ENCODE measurements at regions not wholly inside any gene's neighbourhood (a gene's known extent, or its start where the extent isn't known, plus 50 kb on each side); places are given as distances from the start of the nearest gene placed in this dataset.

DNA sequence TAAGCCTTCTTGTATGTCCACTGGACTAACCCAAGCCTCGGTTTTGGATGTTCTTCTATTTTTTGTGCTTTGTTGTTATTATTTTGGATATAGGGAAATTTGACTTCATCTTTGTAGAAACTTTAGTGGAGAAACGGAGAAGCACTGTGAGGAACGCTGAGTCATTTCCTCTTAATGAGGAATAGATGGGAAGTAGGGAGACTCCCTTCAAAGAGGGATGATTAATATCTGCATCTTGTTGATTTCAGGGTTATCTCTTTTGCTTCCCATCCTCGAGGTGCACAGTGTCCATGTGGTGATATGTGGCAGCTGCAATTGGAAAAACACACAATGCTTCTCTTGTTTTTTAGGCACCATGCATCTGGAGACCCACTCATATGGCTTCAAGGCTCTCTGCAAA, 1147.9 kb downstream of the NLGN4X start:
- Histone ChIP-seq H3K79me1 (ENCODE audit: low read depth in 1 of 2, low read length in 2 of 2) (no peaks in the 10 kb centered on the region), H3K4me3 (ENCODE audit: insufficient read depth, low read depth, low read length) (no peak overlapping the region), H4K91ac (ENCODE audit: insufficient read depth, low read depth, low read length) (no peak overlapping the region), H4K20me1 (ENCODE audit: insufficient read depth, low read length) (no peaks in the 10 kb centered on the region), H3K36me3 (ENCODE audit: control insufficient read depth, insufficient read depth, low read length) (no peaks in the 10 kb centered on the region), H3K27ac (ENCODE audit: insufficient read depth, low read length) (no peak overlapping the region), H2BK5ac (ENCODE audit: low read depth, low read length, poor library complexity, severe bottlenecking) (no peak overlapping the region), H3K9ac (ENCODE audit: low read depth, low read length) (no peak overlapping the region), H3K56ac (ENCODE audit: extremely low read depth, insufficient read depth, low read length) (no peak overlapping the region), H3K18ac (ENCODE audit: low read depth, low read length) (no peak overlapping the region), H3K23ac (ENCODE audit: low read depth, low read length) (no peak overlapping the region), H2AFZ (replicated peaks; ENCODE audit: low read length, poor library complexity) (no peak overlapping the region), H3K4me2 (ENCODE audit: low read depth, low read length) (no peak overlapping the region), H2AK5ac (ENCODE audit: low read depth, low read length) (no peak overlapping the region), H2AK9ac (replicated peaks; ENCODE audit: low read depth, low read length, poor library complexity) (no peak overlapping the region), H2BK20ac (ENCODE audit: low read depth, low read length) (no peak overlapping the region), H4K8ac (ENCODE audit: low read depth in 2 of 2, low read length in 2 of 2) (no peak overlapping the region), H3K9me3 (ENCODE audit: control insufficient read depth, insufficient read depth, low read length) (peaks cover 7% of the 10 kb centered on the region), H2BK15ac (ENCODE audit: low read depth, low read length) (no peak overlapping the region), H3K4me1 (ENCODE audit: control insufficient read depth, insufficient read depth, low read length) (no peaks in the 10 kb centered on the region), H3K14ac (replicated peaks; ENCODE audit: low read depth, low read length) (no peak overlapping the region), H3K9me1 (ENCODE audit: insufficient read depth, low read length) (no peaks in the 10 kb centered on the region), H3K4ac (ENCODE audit: low read depth, low read length) (no peak overlapping the region), H4K5ac (ENCODE audit: low read depth, low read length) (no peak overlapping the region), H2BK120ac (ENCODE audit: low read depth, low read length) (no peak overlapping the region), H3K27me3 (ENCODE audit: control insufficient read depth, insufficient read depth, low read length) (no peaks in the 10 kb centered on the region)
- ChIA-PET POLR2A (ENCODE audit: unreplicated experiment) (no interaction called here), CTCF (no interaction called here)
- no TSS peak for BruUV-seq (replicated peaks)
- no CpG with 5 or more reads among the region's 4 CpGs for WGBS, 2 experiments (ENCODE audit: extremely low coverage in 2 of 2, insufficient read length in 1 of 2)
- intact Hi-C loops (cut with micrococcal nuclease), result no loop called here
- TF ChIP-seq MAFK (IDR thresholded peaks at IDR 0.05; ENCODE audit: low read depth, low read length) (no peak), SMC3 (IDR thresholded peaks at IDR 0.05; ENCODE audit: low read depth, low read length) (no peak), BHLHE40 (IDR thresholded peaks at IDR 0.05; ENCODE audit: low read depth, low read length) (no peak), RFX5 (IDR thresholded peaks at IDR 0.05; ENCODE audit: low read depth, low read length) (no peak), CHD1 (IDR thresholded peaks at IDR 0.05; ENCODE audit: low read depth, low read length) (no peak), RCOR1 (IDR thresholded peaks at IDR 0.05; ENCODE audit: insufficient replicate concordance, low read length) (no peak), MXI1 (IDR thresholded peaks at IDR 0.05; ENCODE audit: borderline replicate concordance, low read depth, low read length) (no peak), RAD21 (IDR thresholded peaks at IDR 0.05; ENCODE audit: low read length) (no peak)
- TF ChIP-seq, protein P1, sequence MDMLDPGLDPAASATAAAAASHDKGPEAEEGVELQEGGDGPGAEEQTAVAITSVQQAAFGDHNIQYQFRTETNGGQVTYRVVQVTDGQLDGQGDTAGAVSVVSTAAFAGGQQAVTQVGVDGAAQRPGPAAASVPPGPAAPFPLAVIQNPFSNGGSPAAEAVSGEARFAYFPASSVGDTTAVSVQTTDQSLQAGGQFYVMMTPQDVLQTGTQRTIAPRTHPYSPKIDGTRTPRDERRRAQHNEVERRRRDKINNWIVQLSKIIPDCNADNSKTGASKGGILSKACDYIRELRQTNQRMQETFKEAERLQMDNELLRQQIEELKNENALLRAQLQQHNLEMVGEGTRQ (IDR thresholded peaks at IDR 0.05; ENCODE audit: low read depth, low read length), result no peak
- TF ChIP-seq, protein P2, sequence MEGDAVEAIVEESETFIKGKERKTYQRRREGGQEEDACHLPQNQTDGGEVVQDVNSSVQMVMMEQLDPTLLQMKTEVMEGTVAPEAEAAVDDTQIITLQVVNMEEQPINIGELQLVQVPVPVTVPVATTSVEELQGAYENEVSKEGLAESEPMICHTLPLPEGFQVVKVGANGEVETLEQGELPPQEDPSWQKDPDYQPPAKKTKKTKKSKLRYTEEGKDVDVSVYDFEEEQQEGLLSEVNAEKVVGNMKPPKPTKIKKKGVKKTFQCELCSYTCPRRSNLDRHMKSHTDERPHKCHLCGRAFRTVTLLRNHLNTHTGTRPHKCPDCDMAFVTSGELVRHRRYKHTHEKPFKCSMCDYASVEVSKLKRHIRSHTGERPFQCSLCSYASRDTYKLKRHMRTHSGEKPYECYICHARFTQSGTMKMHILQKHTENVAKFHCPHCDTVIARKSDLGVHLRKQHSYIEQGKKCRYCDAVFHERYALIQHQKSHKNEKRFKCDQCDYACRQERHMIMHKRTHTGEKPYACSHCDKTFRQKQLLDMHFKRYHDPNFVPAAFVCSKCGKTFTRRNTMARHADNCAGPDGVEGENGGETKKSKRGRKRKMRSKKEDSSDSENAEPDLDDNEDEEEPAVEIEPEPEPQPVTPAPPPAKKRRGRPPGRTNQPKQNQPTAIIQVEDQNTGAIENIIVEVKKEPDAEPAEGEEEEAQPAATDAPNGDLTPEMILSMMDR (conservative IDR thresholded peaks at IDR 0.05; ENCODE audit: low read depth, low read length), result no peak
- TF ChIP-seq, protein P3, sequence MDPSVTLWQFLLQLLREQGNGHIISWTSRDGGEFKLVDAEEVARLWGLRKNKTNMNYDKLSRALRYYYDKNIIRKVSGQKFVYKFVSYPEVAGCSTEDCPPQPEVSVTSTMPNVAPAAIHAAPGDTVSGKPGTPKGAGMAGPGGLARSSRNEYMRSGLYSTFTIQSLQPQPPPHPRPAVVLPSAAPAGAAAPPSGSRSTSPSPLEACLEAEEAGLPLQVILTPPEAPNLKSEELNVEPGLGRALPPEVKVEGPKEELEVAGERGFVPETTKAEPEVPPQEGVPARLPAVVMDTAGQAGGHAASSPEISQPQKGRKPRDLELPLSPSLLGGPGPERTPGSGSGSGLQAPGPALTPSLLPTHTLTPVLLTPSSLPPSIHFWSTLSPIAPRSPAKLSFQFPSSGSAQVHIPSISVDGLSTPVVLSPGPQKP (IDR thresholded peaks at IDR 0.05; ENCODE audit: borderline replicate concordance, low read depth, low read length), result no peak
- no peak for ATAC-seq (ENCODE audit: low read depth)
- dilution Hi-C loops (cut with HindIII; ENCODE audit: low sequenced_read_pairs, unreplicated experiment), result no loop called here
- no peak for DNase-seq
- in situ Hi-C loops (cut with MboI; ENCODE audit: low sequenced_read_pairs), result no loop called here

Data from IMR-90 (cell line).